ENCODE measurements at regions not wholly inside any gene's neighbourhood (a gene's known extent, or its start where the extent isn't known, plus 50 kb on each side); places are given as distances from the start of the nearest gene placed in this dataset.
"Not testable (repeated sequence)": the region's sequence is repeated elsewhere in the genome, so short reads cannot be mapped to it uniquely, and the experiment has no call there.

DNA sequence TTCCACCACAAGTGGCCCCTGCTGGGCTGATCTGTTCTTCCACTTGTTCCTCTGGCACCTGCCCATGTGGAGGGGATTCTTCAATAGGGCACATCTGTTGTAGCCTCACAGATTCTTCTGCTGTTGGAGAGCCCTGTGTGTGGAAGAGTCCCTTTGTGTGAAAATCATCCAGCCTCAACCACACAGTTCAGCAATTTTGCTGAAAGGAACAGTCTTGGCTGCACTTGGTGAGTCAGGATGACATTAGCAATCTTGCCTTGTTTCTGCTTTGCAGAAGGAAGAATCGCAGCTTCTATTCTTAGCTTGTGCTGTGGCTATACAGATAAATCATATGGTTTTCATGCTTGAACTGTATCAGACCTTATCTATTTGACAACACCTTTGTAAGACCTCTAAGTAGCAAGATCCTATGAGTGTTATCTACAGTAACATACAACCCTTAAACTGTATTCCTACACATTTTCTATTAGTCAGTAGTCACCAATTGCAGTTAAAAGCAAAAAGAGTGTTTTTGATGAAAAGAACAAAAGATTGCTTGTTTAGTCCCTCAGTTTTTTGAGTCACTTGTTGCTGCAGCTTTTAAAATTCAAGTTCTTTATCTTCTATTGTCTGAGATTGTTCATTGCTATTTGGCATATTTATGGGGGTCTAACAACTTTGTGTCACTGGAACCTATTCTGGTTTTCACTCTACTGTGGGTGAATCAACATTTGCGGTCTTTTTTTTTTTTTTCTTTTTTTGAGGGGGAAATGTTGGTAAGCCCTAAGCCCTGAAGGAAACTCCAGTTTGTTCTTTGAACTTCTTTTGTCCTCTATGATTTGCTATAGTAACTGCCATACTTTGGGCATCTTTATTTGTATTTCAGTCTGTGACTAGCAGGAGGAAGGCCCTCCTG lies 231.6 kb downstream of the TFAP2B start:
- H3F3A ChIP-seq (ENCODE audit: low read depth): no peaks in the 10 kb centered on the region
- no peaks in the 10 kb centered on the region for H3K79me2 ChIP-seq (ENCODE audit: low read depth)
- H3K27ac Mint-ChIP-seq: no peak overlapping the region

DNA sequence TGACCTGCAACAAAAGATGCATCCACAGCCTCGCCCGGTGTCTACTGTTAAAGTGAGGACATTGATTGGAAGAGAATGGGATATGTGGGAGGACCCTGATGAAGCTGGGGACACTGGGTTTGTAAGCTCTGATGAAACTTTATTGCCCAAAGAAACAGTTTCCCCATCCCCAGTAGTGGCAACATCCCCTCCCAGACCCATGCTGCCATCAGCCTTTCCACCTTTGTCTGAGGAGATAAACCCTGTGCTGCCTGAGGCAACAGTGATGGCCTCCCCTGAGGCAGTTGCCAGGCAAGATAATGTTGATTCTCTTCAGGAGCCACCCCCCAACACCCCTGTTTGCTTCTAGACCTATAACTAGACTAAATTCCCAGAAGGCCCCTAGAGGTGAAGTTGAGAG lies 234.0 kb downstream of the TFAP2B start:
- H4K20me1 ChIP-seq (ENCODE audit: low read depth); H2AFZ ChIP-seq (replicated peaks); DNase-seq (ENCODE audit: low spot score); H3K36me3 Mint-ChIP-seq; H3K36me3 ChIP-seq; H3K79me2 ChIP-seq (ENCODE audit: low read depth); H3K4me3 ChIP-seq; H3K9ac ChIP-seq; H3F3A ChIP-seq (ENCODE audit: low read depth); H3K27ac ChIP-seq; H3K9me3 ChIP-seq (ENCODE audit: low read depth); H3K27me3 Mint-ChIP-seq (ENCODE audit: insufficient read depth, low read depth); H3K4me1 ChIP-seq; H3K4me2 ChIP-seq; H3K27me3 ChIP-seq; H3K27ac Mint-ChIP-seq; H3K4me3 Mint-ChIP-seq: not testable (repeated sequence)
- Mint-ChIP-seq H3K9me3 (peaks cover 19% of the 10 kb centered on the region), H3K4me1 (peaks cover 12% of the 10 kb centered on the region)

More for the DNA sequence above, 231.6 kb downstream of the TFAP2B start:
- no peak for DNase-seq (ENCODE audit: low spot score)
- H3K4me2 ChIP-seq: no peak overlapping the region
- Mint-ChIP-seq H3K4me3 (no peak overlapping the region), H3K9me3 (peaks cover 19% of the 10 kb centered on the region), H3K36me3 (no peaks in the 10 kb centered on the region), H3K4me1 (peaks cover 12% of the 10 kb centered on the region), H3K27me3 (ENCODE audit: insufficient read depth, low read depth) (no peaks in the 10 kb centered on the region)
- H3K27me3 ChIP-seq: no peaks in the 10 kb centered on the region
- no peak overlapping the region for H3K9ac ChIP-seq
- no peaks in the 10 kb centered on the region for H4K20me1 ChIP-seq (ENCODE audit: low read depth)
- no peak overlapping the region for H2AFZ ChIP-seq (replicated peaks)
- TF ChIP-seq EZH2phosphoT487 (IDR thresholded peaks at IDR 0.05): no peak
- no peak for TF ChIP-seq EZH2 (IDR thresholded peaks at IDR 0.05)
- TF ChIP-seq, protein P1, sequence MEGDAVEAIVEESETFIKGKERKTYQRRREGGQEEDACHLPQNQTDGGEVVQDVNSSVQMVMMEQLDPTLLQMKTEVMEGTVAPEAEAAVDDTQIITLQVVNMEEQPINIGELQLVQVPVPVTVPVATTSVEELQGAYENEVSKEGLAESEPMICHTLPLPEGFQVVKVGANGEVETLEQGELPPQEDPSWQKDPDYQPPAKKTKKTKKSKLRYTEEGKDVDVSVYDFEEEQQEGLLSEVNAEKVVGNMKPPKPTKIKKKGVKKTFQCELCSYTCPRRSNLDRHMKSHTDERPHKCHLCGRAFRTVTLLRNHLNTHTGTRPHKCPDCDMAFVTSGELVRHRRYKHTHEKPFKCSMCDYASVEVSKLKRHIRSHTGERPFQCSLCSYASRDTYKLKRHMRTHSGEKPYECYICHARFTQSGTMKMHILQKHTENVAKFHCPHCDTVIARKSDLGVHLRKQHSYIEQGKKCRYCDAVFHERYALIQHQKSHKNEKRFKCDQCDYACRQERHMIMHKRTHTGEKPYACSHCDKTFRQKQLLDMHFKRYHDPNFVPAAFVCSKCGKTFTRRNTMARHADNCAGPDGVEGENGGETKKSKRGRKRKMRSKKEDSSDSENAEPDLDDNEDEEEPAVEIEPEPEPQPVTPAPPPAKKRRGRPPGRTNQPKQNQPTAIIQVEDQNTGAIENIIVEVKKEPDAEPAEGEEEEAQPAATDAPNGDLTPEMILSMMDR (IDR thresholded peaks at IDR 0.05): no peak
- H3K4me1 ChIP-seq: no peaks in the 10 kb centered on the region
- H3K9me3 ChIP-seq (ENCODE audit: low read depth): no peaks in the 10 kb centered on the region
- no peaks in the 10 kb centered on the region for H3K36me3 ChIP-seq
- no peak overlapping the region for H3K4me3 ChIP-seq
- H3K27ac ChIP-seq: no peak overlapping the region

DNA sequence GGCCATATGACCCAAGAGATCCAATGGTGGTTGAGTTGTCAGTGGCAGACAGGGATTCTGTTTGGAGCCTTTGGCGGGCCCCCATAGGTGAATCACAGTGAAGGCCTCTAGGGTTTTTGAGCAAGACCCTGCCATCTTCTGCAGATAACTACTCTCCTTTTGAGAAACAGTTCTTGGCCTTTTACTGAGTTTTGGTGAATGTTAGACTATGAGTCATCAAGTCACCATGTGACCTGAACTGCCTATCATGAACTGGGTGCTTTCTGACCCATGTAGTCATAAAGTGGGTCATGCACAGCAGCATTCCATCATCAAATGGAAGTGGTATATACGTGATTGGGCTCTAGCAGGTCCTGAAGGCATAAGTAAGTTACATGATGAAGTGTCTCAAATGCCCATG lies 236.6 kb downstream of the TFAP2B start:
- DNase-seq (ENCODE audit: low spot score); H3K4me1 Mint-ChIP-seq; H3K36me3 Mint-ChIP-seq; H2AFZ ChIP-seq (replicated peaks); H4K20me1 ChIP-seq (ENCODE audit: low read depth); H3K4me2 ChIP-seq; H3K27ac ChIP-seq; H3K4me3 Mint-ChIP-seq; H3K9ac ChIP-seq; H3K27me3 ChIP-seq; H3K4me3 ChIP-seq; H3K36me3 ChIP-seq; H3K27ac Mint-ChIP-seq; H3K27me3 Mint-ChIP-seq (ENCODE audit: insufficient read depth, low read depth); H3K9me3 ChIP-seq (ENCODE audit: low read depth); H3K4me1 ChIP-seq; H3K79me2 ChIP-seq (ENCODE audit: low read depth); H3F3A ChIP-seq (ENCODE audit: low read depth): not testable (repeated sequence)
- peaks cover 25% of the 10 kb centered on the region for H3K9me3 Mint-ChIP-seq

DNA sequence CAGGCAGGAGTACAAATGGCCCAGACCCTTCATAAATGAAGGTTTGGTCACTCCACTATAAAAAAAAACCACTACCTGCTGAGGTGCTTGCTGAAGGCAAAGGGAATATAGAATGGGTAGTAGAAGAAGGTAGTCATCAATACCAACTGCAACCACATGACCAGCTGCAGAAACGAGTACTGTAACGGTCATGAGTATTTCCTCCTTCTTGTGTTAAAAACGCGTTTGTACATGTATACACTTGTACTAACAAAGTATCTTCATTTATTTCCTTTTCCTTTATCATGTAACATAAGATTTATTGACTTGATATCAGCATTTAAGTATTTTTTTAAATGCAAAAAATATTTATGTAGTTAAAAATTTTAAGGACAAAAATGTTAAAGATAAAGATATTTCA lies 238.6 kb downstream of the TFAP2B start:
- Histone ChIP-seq H3K4me2 (no peak overlapping the region), H4K20me1 (ENCODE audit: low read depth) (no peaks in the 10 kb centered on the region), H3K79me2 (ENCODE audit: low read depth) (no peaks in the 10 kb centered on the region), H3K36me3 (no peaks in the 10 kb centered on the region), H3K9ac (no peak overlapping the region), H3K4me1 (no peaks in the 10 kb centered on the region), H2AFZ (replicated peaks) (no peak overlapping the region), H3K4me3 (no peak overlapping the region), H3K9me3 (ENCODE audit: low read depth) (no peaks in the 10 kb centered on the region), H3K27me3 (no peaks in the 10 kb centered on the region), H3F3A (ENCODE audit: low read depth) (no peaks in the 10 kb centered on the region), H3K27ac (no peak overlapping the region)
- H3K27me3 Mint-ChIP-seq (ENCODE audit: insufficient read depth, low read depth): no peaks in the 10 kb centered on the region
- TF ChIP-seq EZH2phosphoT487 (IDR thresholded peaks at IDR 0.05) (no peak), EZH2 (IDR thresholded peaks at IDR 0.05) (no peak)
- TF ChIP-seq, protein P1 (IDR thresholded peaks at IDR 0.05): no peak
- H3K27ac Mint-ChIP-seq: no peak overlapping the region
- H3K9me3 Mint-ChIP-seq: peaks cover 22% of the 10 kb centered on the region
- no peak overlapping the region for H3K4me3 Mint-ChIP-seq
- H3K4me1 Mint-ChIP-seq: no peaks in the 10 kb centered on the region
- H3K36me3 Mint-ChIP-seq: no peaks in the 10 kb centered on the region
- DNase-seq (ENCODE audit: low spot score): no peak
